Upper lobe of right lung (tissue), 1 donor: ENCODE measurements at regions not wholly inside any gene's neighbourhood (a gene's known extent, or its start where the extent isn't known, plus 50 kb on each side); places are given as distances from the start of the nearest gene placed in this dataset.

ENCODE experiments used
- ATAC-seq: fragments of 200-7000 bp; cut with Tn5 transposase; one replicate; pipeline ENCODE4 v1.9.1; 2020; ENCODE audit warnings: mild to moderate bottlenecking, moderate library complexity
- DNase-seq: peaks from one replicate; pipeline ENCODE4 v3.0.0-alpha.2; 2020
- H3K27ac ChIP-seq: fragments of 200-600 bp; one replicate; pipeline ENCODE4 v1.8.0; 2022
- H3K27me3 ChIP-seq: fragments of 200-600 bp; one replicate; pipeline ENCODE4 v1.8.0; 2022; ENCODE audit warnings: mild to moderate bottlenecking
- H3K36me3 ChIP-seq: fragments of 200-600 bp; one replicate; pipeline ENCODE4 v1.8.0; 2022
- H3K4me1 ChIP-seq: fragments of 200-600 bp; one replicate; pipeline ENCODE4 v1.8.0; 2022
- H3K4me3 ChIP-seq: fragments of 200-600 bp; one replicate; pipeline ENCODE4 v1.8.0; 2022; ENCODE audit warnings: mild to moderate bottlenecking
- H3K9me3 ChIP-seq: fragments of 200-600 bp; one replicate; pipeline ENCODE4 v1.8.0; 2022
- CTCF ChIP-seq: fragments of 200-600 bp; IDR thresholded peaks from one replicate; pipeline ENCODE4 v1.8.0; 2022; ENCODE audit warnings: antibody characterized with exemption
- intact Hi-C: fragments of 100-400 bp; cut with DNase I; formaldehyde crosslinking; loops from one replicate; pipeline ENCODE4 v1.11.0; 2022
- donor health status: DM: no; HTN: yes; CAD: no; lungs with severe emphysema.

GRCh38 chr5:7047511-7048261 is 334.5 kb downstream of the TENT4A start:
- no peak overlapping the region for H3K4me3 ChIP-seq
- ATAC-seq = no peak

GRCh38 chr5:7050986-7051385 is 337.8 kb downstream of the TENT4A start:
- Histone ChIP-seq H3K9me3 (no peaks in the 10 kb centered on the region), H3K27ac (no peak overlapping the region), H3K4me3 (no peak overlapping the region), H3K36me3 (no peaks in the 10 kb centered on the region), H3K4me1 (no peaks in the 10 kb centered on the region), H3K27me3 (no peaks in the 10 kb centered on the region)
- TF ChIP-seq CTCF = no peak
- DNase-seq (no peak), ATAC-seq (no peak)
- intact Hi-C loops = no loop called here

More at GRCh38 chr5:7047511-7048261, 334.5 kb downstream of the TENT4A start:
- no peak for TF ChIP-seq CTCF
- Histone ChIP-seq H3K36me3 (no peaks in the 10 kb centered on the region), H3K27ac (no peak overlapping the region), H3K27me3 (no peaks in the 10 kb centered on the region), H3K4me1 (no peaks in the 10 kb centered on the region), H3K9me3 (no peaks in the 10 kb centered on the region)
- intact Hi-C loops = no loop called here
- DNase-seq = no peak

GRCh38 chr5:7053125-7053524 is 339.9 kb downstream of the TENT4A start:
- Histone ChIP-seq H3K4me3 (no peak overlapping the region), H3K36me3 (no peaks in the 10 kb centered on the region), H3K9me3 (no peaks in the 10 kb centered on the region), H3K27me3 (no peaks in the 10 kb centered on the region), H3K27ac (no peak overlapping the region), H3K4me1 (no peaks in the 10 kb centered on the region)
- DNase-seq (no peak), ATAC-seq (no peak)
- no peak for TF ChIP-seq CTCF
- intact Hi-C loops = no loop called here

- TF ChIP-seq CTCF = no peak
- intact Hi-C loops = no loop called here
- DNase-seq (no peak), ATAC-seq (no peak)
- Histone ChIP-seq H3K27me3 (no peaks in the 10 kb centered on the region), H3K4me1 (no peaks in the 10 kb centered on the region), H3K36me3 (no peaks in the 10 kb centered on the region), H3K9me3 (no peaks in the 10 kb centered on the region), H3K27ac (no peak overlapping the region), H3K4me3 (no peak overlapping the region)
Observed at GRCh38 chr5:7053528-7054209, 340.4 kb downstream of the TENT4A start.

- H3K27ac ChIP-seq = no peak overlapping the region
- ATAC-seq = no peak
- no peak overlapping the region for H3K4me3 ChIP-seq
- TF ChIP-seq CTCF = no peak
- no peaks in the 10 kb centered on the region for H3K36me3 ChIP-seq
- intact Hi-C loops = no loop called here
- H3K9me3 ChIP-seq = no peaks in the 10 kb centered on the region
- no peak for DNase-seq
- H3K4me1 ChIP-seq = no peaks in the 10 kb centered on the region
- H3K27me3 ChIP-seq = no peaks in the 10 kb centered on the region
Observed at GRCh38 chr5:7066471-7067235, 329.3 kb upstream of the ADCY2 start.
